ENCODE measurements at regions not wholly inside any gene's neighbourhood (a gene's known extent, or its start where the extent isn't known, plus 50 kb on each side); places are given as distances from the start of the nearest gene placed in this dataset.

- no peak for DNase-seq
Observed at GRCh38 chr3:124094496-124094895, 102.6 kb upstream of the ROPN1 start.

GRCh38 chr3:124097362-124098131 lies 105.6 kb upstream of the ROPN1 start:
- DNase-seq = no peak

- DNase-seq = no peak
Observed at GRCh38 chr3:124101643-124102042, 109.7 kb upstream of the ROPN1 start.

- no peak for DNase-seq
Observed at GRCh38 chr3:124107104-124107890, 115.4 kb upstream of the ROPN1 start.

GRCh38 chr3:124108446-124108845 lies 116.5 kb upstream of the ROPN1 start:
- no peak for DNase-seq

GRCh38 chr3:124113485-124113884 lies 121.6 kb upstream of the ROPN1 start:
- DNase-seq = no peak

- no peak for DNase-seq
Observed at GRCh38 chr3:124115279-124115678, 123.4 kb upstream of the ROPN1 start.

- DNase-seq = no peak
Observed at GRCh38 chr3:124115956-124116355, 124.0 kb upstream of the ROPN1 start.

GRCh38 chr3:124116906-124117305 lies 125.0 kb upstream of the ROPN1 start:
- no peak for DNase-seq

- DNase-seq = no peak
Observed at GRCh38 chr3:124117486-124117885, 125.6 kb upstream of the ROPN1 start.

- DNase-seq = no peak
Observed at GRCh38 chr3:124118397-124118796, 126.5 kb upstream of the ROPN1 start.

GRCh38 chr3:124119056-124119716 lies 127.3 kb upstream of the ROPN1 start:
- DNase-seq = no peak

- DNase-seq = no peak
Observed at GRCh38 chr3:124121379-124122312, 129.7 kb upstream of the ROPN1 start.

GRCh38 chr3:124125315-124125714 lies 133.4 kb upstream of the ROPN1 start:
- no peak for DNase-seq

GRCh38 chr3:124126436-124127023 lies 134.6 kb upstream of the ROPN1 start:
- DNase-seq = no peak

- no peak for DNase-seq
Observed at GRCh38 chr3:124131158-124131557, 139.2 kb upstream of the ROPN1 start.

GRCh38 chr3:124131580-124131979 lies 139.7 kb upstream of the ROPN1 start:
- DNase-seq = no peak

GRCh38 chr3:124132813-124133212 lies 140.9 kb upstream of the ROPN1 start:
- DNase-seq = no peak

- DNase-seq = no peak
Observed at GRCh38 chr3:124133366-124133940, 141.5 kb upstream of the ROPN1 start.

- DNase-seq = no peak
Observed at GRCh38 chr3:124137216-124137615, 145.3 kb upstream of the ROPN1 start.

GRCh38 chr3:124138148-124138547 lies 146.2 kb upstream of the ROPN1 start:
- no peak for DNase-seq

- no peak for DNase-seq
Observed at GRCh38 chr3:124140746-124141145, 148.8 kb upstream of the ROPN1 start.

All from CD4-positive, alpha-beta T cell treated with Interleukin-21 for 1 hour (primary cell).